GM23248 (cell line): ENCODE measurements at regions not wholly inside any gene's neighbourhood (a gene's known extent, or its start where the extent isn't known, plus 50 kb on each side); places are given as distances from the start of the nearest gene placed in this dataset.
A peak's percentile ranks its signal among the peaks of the same experiment; 100 is the strongest.
"Not testable (repeated sequence)": the region's sequence is repeated elsewhere in the genome, so short reads cannot be mapped to it uniquely, and the experiment has no call there.

Experiments used
- DNase-seq: peaks from one replicate; pipeline ENCODE4 v3.0.0-alpha.2; 2015
- H2AFZ ChIP-seq: fragments of 200-600 bp; sonication (generic); 2 replicates; pipeline ENCODE4 v1.6.1; 2016; ENCODE audit warnings: antibody characterized with exemption
- H3F3A ChIP-seq: fragments of 200-600 bp; sonication (generic); 2 replicates; pipeline ENCODE4 v1.6.1; 2016; ENCODE audit warnings: mild to moderate bottlenecking, antibody characterized with exemption, mixed run types; ENCODE audit not compliant: insufficient read depth
- H3K27ac ChIP-seq: fragments of 200-600 bp; sonication (generic); 2 replicates; pipeline ENCODE4 v1.5.1; 2016; ENCODE audit warnings: mild to moderate bottlenecking
- H3K27me3 ChIP-seq: fragments of 200-600 bp; sonication (generic); replicated peaks from 2 replicates; pipeline ENCODE4 v1.6.1; 2016; ENCODE audit warnings: mild to moderate bottlenecking; ENCODE audit not compliant: insufficient read depth
- H3K36me3 ChIP-seq: fragments of 200-600 bp; sonication (generic); 2 replicates; pipeline ENCODE4 v1.6.1; 2016; ENCODE audit warnings: low read depth, mild to moderate bottlenecking
- H3K4me1 ChIP-seq: fragments of 200-600 bp; sonication (generic); 2 replicates; pipeline ENCODE4 v1.6.1; 2016; ENCODE audit warnings: mild to moderate bottlenecking; ENCODE audit not compliant: insufficient read depth
- H3K4me2 ChIP-seq: fragments of 200-600 bp; sonication (generic); one replicate; pipeline ENCODE4 v1.6.1; 2016; ENCODE audit warnings: mild to moderate bottlenecking; ENCODE audit not compliant: unreplicated experiment
- H3K4me3 ChIP-seq: fragments of 200-600 bp; sonication (generic); 2 replicates; pipeline ENCODE4 v1.5.1; 2016; ENCODE audit warnings: mild to moderate bottlenecking
- H3K79me2 ChIP-seq: fragments of 200-600 bp; sonication (generic); 2 replicates; pipeline ENCODE4 v1.6.1; 2016; ENCODE audit warnings: mild to moderate bottlenecking; ENCODE audit not compliant: insufficient read depth
- H3K9ac ChIP-seq: fragments of 200-600 bp; sonication (generic); 2 replicates; pipeline ENCODE4 v1.6.1; 2016; ENCODE audit warnings: mild to moderate bottlenecking
- H3K9me2 ChIP-seq: fragments of 200-600 bp; sonication (generic); 2 replicates; pipeline ENCODE4 v1.6.1; 2016; ENCODE audit warnings: mixed run types, mild to moderate bottlenecking, moderate library complexity; ENCODE audit not compliant: insufficient read depth
- H3K9me3 ChIP-seq: fragments of 200-600 bp; sonication (generic); one replicate; pipeline ENCODE4 v1.6.1; 2017; ENCODE audit warnings: low read depth
- H4K20me1 ChIP-seq: fragments of 200-600 bp; sonication (generic); 2 replicates; pipeline ENCODE4 v1.6.0; 2016; ENCODE audit not compliant: insufficient read depth
- EZH2 ChIP-seq: fragments of 200-600 bp; sonication (generic); IDR thresholded peaks from 2 replicates; pipeline ENCODE4 v1.6.1; 2018; ENCODE audit warnings: antibody characterized with exemption, mild to moderate bottlenecking; ENCODE audit not compliant: insufficient read depth, poor library complexity, severe bottlenecking
- EZH2phosphoT487 ChIP-seq: fragments of 200-600 bp; sonication (generic); IDR thresholded peaks from 2 replicates; pipeline ENCODE4 v1.6.1; 2018; ENCODE audit warnings: antibody characterized with exemption, moderate library complexity, mild to moderate bottlenecking, low read depth; ENCODE audit not compliant: insufficient read depth
- WGBS, 2 experiments: methylation state at CpG; one replicate each; pipeline ENCODE4 v1.1.6; 2015 to 2017; ENCODE audit warnings: low lambda C conversion rate in 2 of 2, low coverage in 1 of 2; ENCODE audit errors: missing lambda C conversion rate in 2 of 2; 5-methylcytosine and 5-hydroxymethylcytosine counted together
- in situ Hi-C: fragments of 300-500 bp; cut with MboI; formaldehyde crosslinking; loops from 2 replicates; pipeline ENCODE4 v1.15.0; 2020

GRCh38 chr6:27736686-27737085 is 175.5 kb downstream of the OR2B2 start:
- Histone ChIP-seq H3K27me3 (no peaks in the 10 kb centered on the region; the same call in 1 of the 2 replicates), H3K9me2 (no peaks in the 10 kb centered on the region), H3K9me3 (no peaks in the 10 kb centered on the region), H2AFZ (peak overlapping the region; percentile 100; the same call in 1 of the 2 replicates), H3F3A (no peaks in the 10 kb centered on the region), H3K27ac (no peak overlapping the region), H3K9ac (no peak overlapping the region), H3K36me3 (no peaks in the 10 kb centered on the region), H3K4me2 (no peak overlapping the region), H3K4me1 (no peaks in the 10 kb centered on the region), H4K20me1 (no peaks in the 10 kb centered on the region), H3K79me2 (no peaks in the 10 kb centered on the region), H3K4me3 (no peak overlapping the region)
- no peak for DNase-seq
- TF ChIP-seq EZH2 (no peak), EZH2phosphoT487 (no peak)
- WGBS, 2 experiments: 71 to 78% methylated on average over 4 of the region's 4 CpGs
- in situ Hi-C loops: no loop called here

- Histone ChIP-seq H3K4me3 (no peak overlapping the region), H3K27me3 (peaks cover 4% of the 10 kb centered on the region), H3K79me2 (no peaks in the 10 kb centered on the region), H3K4me1 (no peaks in the 10 kb centered on the region), H3K4me2 (no peak overlapping the region), H4K20me1 (no peaks in the 10 kb centered on the region), H3K9me2 (no peaks in the 10 kb centered on the region), H3K9me3 (no peaks in the 10 kb centered on the region), H3K36me3 (no peaks in the 10 kb centered on the region), H2AFZ (no peak overlapping the region), H3K9ac (no peak overlapping the region), H3K27ac (no peak overlapping the region), H3F3A (no peaks in the 10 kb centered on the region)
- WGBS, 2 experiments: 59 to 60% methylated on average over 16 of the region's 16 CpGs
- in situ Hi-C loops: no loop called here
- TF ChIP-seq EZH2phosphoT487 (no peak), EZH2 (no peak)
- DNase-seq: no peak
Observed at GRCh38 chr6:27728442-27728841, 183.8 kb downstream of the OR2B2 start.

- no peak overlapping the region for H3K27ac ChIP-seq
- in situ Hi-C loops: no loop called here
- H4K20me1 ChIP-seq: no peaks in the 10 kb centered on the region
- H3K79me2 ChIP-seq: no peaks in the 10 kb centered on the region
- TF ChIP-seq EZH2phosphoT487: no peak
- no peak for TF ChIP-seq EZH2
- H3K36me3 ChIP-seq: no peaks in the 10 kb centered on the region
- no peak overlapping the region for H2AFZ ChIP-seq
- DNase-seq: no peak
- 24 to 28% methylated on average over 10 of the region's 10 CpGs for WGBS, 2 experiments
- peaks cover 4% of the 10 kb centered on the region for H3K27me3 ChIP-seq
- H3K9ac ChIP-seq: no peak overlapping the region
- H3K4me3 ChIP-seq: no peak overlapping the region
- no peaks in the 10 kb centered on the region for H3F3A ChIP-seq
- no peaks in the 10 kb centered on the region for H3K9me3 ChIP-seq
- H3K9me2 ChIP-seq: no peaks in the 10 kb centered on the region
- no peak overlapping the region for H3K4me2 ChIP-seq
- H3K4me1 ChIP-seq: no peaks in the 10 kb centered on the region
Observed at GRCh38 chr6:27726619-27727023, 185.6 kb downstream of the OR2B2 start.

- Histone ChIP-seq H3K4me1 (no peaks in the 10 kb centered on the region), H3K27me3 (no peaks in the 10 kb centered on the region), H3K9me3 (no peaks in the 10 kb centered on the region), H3K27ac (no peak overlapping the region), H2AFZ (no peak overlapping the region), H3K4me2 (no peak overlapping the region), H3K9ac (no peak overlapping the region), H3F3A (no peaks in the 10 kb centered on the region), H4K20me1 (no peaks in the 10 kb centered on the region), H3K79me2 (no peaks in the 10 kb centered on the region), H3K4me3 (no peak overlapping the region), H3K36me3 (no peaks in the 10 kb centered on the region), H3K9me2 (no peaks in the 10 kb centered on the region)
- peak; percentile 16 for DNase-seq
- WGBS, 2 experiments: 23 to 26% methylated on average over 19 of the region's 19 CpGs
- TF ChIP-seq EZH2phosphoT487 (no peak), EZH2 (no peak)
- in situ Hi-C loops: no loop called here
Observed at GRCh38 chr6:27720607-27721580, 191.3 kb downstream of the OR2B2 start.

- H3K27ac ChIP-seq, H3K79me2 ChIP-seq, H3K4me3 ChIP-seq, H3K4me1 ChIP-seq, H3K9me3 ChIP-seq, H3K9me2 ChIP-seq, H3K9ac ChIP-seq, H3K4me2 ChIP-seq, H2AFZ ChIP-seq, H3K36me3 ChIP-seq, H3K27me3 ChIP-seq, in situ Hi-C loops, H4K20me1 ChIP-seq, H3F3A ChIP-seq, DNase-seq: not testable (repeated sequence)
- 33 to 35% methylated on average over 8 of the region's 8 CpGs for WGBS, 2 experiments
Observed at GRCh38 chr6:27719039-27719438, 193.2 kb downstream of the OR2B2 start.
